ENCODE measurements at regions not wholly inside any gene's neighbourhood (a gene's known extent, or its start where the extent isn't known, plus 50 kb on each side); places are given as distances from the start of the nearest gene placed in this dataset.

DNA sequence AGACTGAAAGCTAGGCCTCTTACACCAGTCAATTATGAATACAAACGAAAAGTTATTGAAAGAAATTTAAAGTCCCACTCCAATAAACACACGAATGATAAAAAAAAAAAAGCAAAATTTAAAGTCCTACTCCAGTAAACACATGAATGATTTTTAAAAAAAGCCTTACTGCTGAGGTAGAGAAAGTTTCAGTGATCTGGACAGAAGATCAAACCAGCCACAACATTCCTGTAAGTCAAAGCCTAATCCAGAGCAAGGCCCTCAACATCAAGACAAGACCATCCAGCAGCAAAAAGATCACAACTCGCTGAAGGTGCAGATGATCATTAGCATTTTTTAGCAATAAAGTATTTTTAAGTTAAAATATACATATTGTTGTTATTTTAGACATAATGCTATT is 95.6 kb upstream of the LIPC start:
- intact Hi-C loops (cut with DNase I): no loop called here
- no peak for DNase-seq
- Histone ChIP-seq H3K27ac (no peak overlapping the region), H3K4me1 (peaks cover 9% of the 10 kb centered on the region), H3K27me3 (no peaks in the 10 kb centered on the region), H3K36me3 (no peaks in the 10 kb centered on the region), H3K9ac (ENCODE audit: low read depth in 2 of 2, low read length in 2 of 2) (no peak overlapping the region), H3K4me3 (no peak overlapping the region), H3K9me3 (no peaks in the 10 kb centered on the region)
- TF ChIP-seq, protein P1, sequence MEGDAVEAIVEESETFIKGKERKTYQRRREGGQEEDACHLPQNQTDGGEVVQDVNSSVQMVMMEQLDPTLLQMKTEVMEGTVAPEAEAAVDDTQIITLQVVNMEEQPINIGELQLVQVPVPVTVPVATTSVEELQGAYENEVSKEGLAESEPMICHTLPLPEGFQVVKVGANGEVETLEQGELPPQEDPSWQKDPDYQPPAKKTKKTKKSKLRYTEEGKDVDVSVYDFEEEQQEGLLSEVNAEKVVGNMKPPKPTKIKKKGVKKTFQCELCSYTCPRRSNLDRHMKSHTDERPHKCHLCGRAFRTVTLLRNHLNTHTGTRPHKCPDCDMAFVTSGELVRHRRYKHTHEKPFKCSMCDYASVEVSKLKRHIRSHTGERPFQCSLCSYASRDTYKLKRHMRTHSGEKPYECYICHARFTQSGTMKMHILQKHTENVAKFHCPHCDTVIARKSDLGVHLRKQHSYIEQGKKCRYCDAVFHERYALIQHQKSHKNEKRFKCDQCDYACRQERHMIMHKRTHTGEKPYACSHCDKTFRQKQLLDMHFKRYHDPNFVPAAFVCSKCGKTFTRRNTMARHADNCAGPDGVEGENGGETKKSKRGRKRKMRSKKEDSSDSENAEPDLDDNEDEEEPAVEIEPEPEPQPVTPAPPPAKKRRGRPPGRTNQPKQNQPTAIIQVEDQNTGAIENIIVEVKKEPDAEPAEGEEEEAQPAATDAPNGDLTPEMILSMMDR (IDR thresholded peaks at IDR 0.05): no peak

DNA sequence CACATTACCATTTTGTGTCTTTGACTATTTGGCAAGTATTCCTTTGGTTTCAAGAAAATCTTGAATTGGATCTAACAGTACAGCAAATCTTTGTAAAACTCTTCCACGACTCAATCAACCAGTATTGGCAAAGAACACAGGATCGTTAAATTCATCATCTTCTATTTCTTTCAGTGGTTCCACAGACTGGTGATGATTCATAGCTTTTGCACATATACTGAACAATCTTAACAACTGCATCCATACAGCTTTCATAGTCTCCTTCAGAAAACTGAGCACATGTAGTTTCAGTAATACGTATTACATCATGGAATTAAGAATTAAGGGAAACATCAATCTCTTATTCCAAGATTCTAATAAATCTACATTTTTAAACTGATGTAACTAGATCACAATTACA is 91.6 kb upstream of the LIPC start:
- no peak for DNase-seq
- TF ChIP-seq, protein P1 (IDR thresholded peaks at IDR 0.05): no peak
- Histone ChIP-seq H3K4me3 (no peak overlapping the region), H3K27ac (no peak overlapping the region), H3K9ac (ENCODE audit: low read depth in 2 of 2, low read length in 2 of 2) (no peak overlapping the region), H3K4me1 (no peaks in the 10 kb centered on the region), H3K9me3 (no peaks in the 10 kb centered on the region), H3K36me3 (no peaks in the 10 kb centered on the region), H3K27me3 (no peaks in the 10 kb centered on the region)
- intact Hi-C loops (cut with DNase I): no loop called here

DNA sequence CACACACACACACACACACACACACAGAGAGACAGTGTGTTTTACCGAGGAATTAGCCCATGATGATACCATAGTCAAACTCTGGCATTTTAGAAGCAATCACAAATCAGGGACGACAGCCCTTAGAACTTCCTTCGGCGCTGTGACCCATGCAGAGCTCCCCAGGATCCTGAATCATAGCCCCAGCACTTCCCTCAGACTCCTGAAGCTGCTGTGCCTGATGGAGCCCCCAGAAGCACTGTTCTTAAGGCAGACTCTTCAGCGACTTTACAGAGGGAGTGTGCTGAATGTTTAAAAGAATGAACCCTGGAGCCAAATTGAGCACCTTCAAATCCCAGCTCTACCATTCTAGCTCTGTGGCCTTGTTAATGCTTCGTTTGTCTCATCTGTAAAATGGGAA is 89.3 kb upstream of the LIPC start:
- no peaks in the 10 kb centered on the region for H3K27me3 ChIP-seq
- H3K9me3 ChIP-seq: no peaks in the 10 kb centered on the region
- intact Hi-C loops (cut with DNase I): no loop called here
- TF ChIP-seq, protein P1 (IDR thresholded peaks at IDR 0.05): no peak
- no peak overlapping the region for H3K9ac ChIP-seq (ENCODE audit: low read depth in 2 of 2, low read length in 2 of 2)
- no peaks in the 10 kb centered on the region for H3K4me1 ChIP-seq
- no peak for DNase-seq
- H3K36me3 ChIP-seq: no peaks in the 10 kb centered on the region
- no peak overlapping the region for H3K4me3 ChIP-seq
- no peak overlapping the region for H3K27ac ChIP-seq

DNA sequence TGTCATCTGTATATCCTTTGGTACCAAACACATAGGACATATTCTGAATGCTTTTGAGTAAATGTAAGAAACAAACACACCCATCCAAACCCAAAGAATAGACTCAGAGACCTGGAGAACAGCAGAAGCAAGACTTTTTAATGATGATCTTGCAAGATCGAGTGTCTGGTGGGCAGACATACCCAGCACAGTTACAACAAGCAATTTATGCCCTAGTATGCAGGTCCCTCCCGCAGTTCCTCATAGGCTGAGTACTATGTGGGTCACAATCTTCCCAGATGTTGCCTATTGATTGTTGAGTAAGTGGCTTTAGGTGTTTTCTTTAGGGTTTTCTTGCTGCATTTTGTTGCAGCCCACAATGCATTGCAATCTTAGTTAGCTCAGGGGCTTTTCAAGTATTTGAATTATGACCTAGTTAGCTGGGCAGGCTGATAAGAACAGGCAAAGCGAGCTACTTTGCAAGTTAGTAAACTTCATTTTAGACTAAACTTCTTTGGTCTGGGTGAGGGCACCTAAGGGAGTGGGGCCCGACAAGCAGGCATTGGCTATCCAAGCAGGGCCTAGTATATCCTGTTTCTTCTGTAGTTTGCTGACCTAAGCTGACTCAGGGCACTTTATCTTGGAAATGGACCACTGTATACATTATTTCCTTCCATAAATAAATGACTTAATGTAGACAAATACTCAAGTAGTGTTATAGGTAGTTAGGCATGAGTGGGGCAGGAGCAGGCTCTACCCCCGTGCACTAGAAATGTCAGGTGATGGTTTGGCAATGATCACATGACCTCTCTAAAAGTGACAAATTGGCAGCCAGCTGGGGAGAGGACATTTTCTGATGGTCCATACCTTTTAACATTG is 87.3 kb upstream of the LIPC start:
- H3K9ac ChIP-seq (ENCODE audit: low read depth in 2 of 2, low read length in 2 of 2): no peak overlapping the region
- H3K36me3 ChIP-seq: no peaks in the 10 kb centered on the region
- no peaks in the 10 kb centered on the region for H3K27me3 ChIP-seq
- TF ChIP-seq, protein P1 (IDR thresholded peaks at IDR 0.05): no peak
- no peak overlapping the region for H3K4me3 ChIP-seq
- intact Hi-C loops (cut with DNase I): no loop called here
- H3K27ac ChIP-seq: no peak overlapping the region
- DNase-seq: no peak
- H3K9me3 ChIP-seq: no peaks in the 10 kb centered on the region
- no peaks in the 10 kb centered on the region for H3K4me1 ChIP-seq

DNA sequence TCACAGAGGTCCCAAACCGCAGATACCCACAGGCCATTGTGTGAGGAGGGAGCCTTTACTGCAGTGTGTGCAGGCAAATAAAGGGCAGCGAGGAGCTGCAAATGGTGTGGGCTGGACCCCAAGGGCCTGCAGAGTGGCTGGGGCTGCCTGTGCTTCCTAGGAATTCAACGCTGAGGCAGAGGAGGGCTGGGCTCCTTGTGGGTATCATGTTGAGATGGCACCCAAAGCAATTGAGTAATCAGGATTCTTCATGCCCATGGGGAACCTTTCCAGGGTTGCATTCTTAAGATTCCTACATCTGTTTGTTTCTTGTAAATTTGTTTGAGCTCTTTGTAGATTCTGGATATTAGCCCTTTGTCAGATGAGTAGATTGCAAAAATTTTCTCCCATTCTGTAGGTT is 85.4 kb upstream of the LIPC start:
- Histone ChIP-seq H3K9ac (ENCODE audit: low read depth in 2 of 2, low read length in 2 of 2) (no peak overlapping the region), H3K4me3 (no peak overlapping the region), H3K27ac (no peak overlapping the region), H3K9me3 (no peaks in the 10 kb centered on the region), H3K36me3 (no peaks in the 10 kb centered on the region), H3K27me3 (no peaks in the 10 kb centered on the region), H3K4me1 (no peaks in the 10 kb centered on the region)
- intact Hi-C loops (cut with DNase I): no loop called here
- DNase-seq: no peak
- TF ChIP-seq, protein P1 (IDR thresholded peaks at IDR 0.05): no peak

Data from colonic mucosa (tissue), 4 donors.